GM21717 (cell line): ENCODE measurements at regions not wholly inside any gene's neighbourhood (a gene's known extent, or its start where the extent isn't known, plus 50 kb on each side); places are given as distances from the start of the nearest gene placed in this dataset.

Experiments
- ATAC-seq: cut with Tn5 transposase; IDR thresholded peaks from one replicate; pipeline ENCODE4 v1.9.1; 2021; ENCODE audit warnings: mild to moderate bottlenecking, moderate library complexity; ENCODE audit not compliant: unreplicated experiment

DNA sequence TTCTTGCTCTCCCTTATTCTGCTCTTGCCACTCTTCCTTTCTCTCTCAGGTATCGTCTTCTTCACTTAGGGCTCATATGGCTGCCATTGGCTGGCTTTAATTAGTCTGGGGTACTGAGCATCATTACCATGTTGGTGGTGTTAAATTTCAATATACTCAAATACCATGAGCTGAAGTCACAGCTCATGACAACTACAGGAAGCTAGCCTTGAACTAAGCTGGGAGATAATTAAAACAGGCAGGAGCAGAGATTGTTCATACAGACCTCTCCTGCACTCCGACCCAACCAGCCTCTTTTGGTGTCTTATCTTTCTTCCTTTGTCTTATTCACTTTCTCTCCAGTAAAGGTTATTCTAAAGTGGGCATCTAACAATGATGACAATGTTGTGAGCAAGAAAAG lies 130.9 kb upstream of the BLID start:
- no peak for ATAC-seq

- ATAC-seq, result no peak
Observed at GRCh38 chr11:122242731-122243130, 126.7 kb upstream of the BLID start.

- no peak for ATAC-seq
Observed at GRCh38 chr11:122241566-122241965, 125.6 kb upstream of the BLID start.

- no peak for ATAC-seq
Observed at GRCh38 chr11:122240638-122241037, 124.6 kb upstream of the BLID start.

GRCh38 chr11:122235615-122236014 lies 119.6 kb upstream of the BLID start:
- ATAC-seq, result no peak

GRCh38 chr11:122234780-122235179 lies 118.8 kb upstream of the BLID start:
- ATAC-seq, result no peak

GRCh38 chr11:122234257-122234656 lies 118.2 kb upstream of the BLID start:
- ATAC-seq, result no peak

GRCh38 chr11:122232985-122233384 lies 117.0 kb upstream of the BLID start:
- no peak for ATAC-seq

DNA sequence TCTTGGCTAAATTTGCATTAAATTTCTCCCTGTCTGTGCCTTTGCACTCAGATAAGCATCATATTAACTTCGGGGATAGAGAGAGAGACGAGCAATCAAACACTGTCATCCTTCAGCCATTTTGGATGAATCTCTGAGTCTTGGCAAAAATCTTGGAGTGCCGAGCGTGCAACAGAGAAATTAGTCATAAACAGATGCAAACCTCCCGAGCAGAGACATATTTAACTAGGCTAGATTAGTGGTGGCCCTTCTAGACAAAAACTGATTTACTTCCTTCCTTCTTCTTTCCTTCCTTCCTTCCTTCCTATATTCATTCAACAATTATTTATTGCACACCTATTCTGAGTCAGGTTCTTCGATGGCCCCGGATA lies 114.4 kb upstream of the BLID start:
- no peak for ATAC-seq

DNA sequence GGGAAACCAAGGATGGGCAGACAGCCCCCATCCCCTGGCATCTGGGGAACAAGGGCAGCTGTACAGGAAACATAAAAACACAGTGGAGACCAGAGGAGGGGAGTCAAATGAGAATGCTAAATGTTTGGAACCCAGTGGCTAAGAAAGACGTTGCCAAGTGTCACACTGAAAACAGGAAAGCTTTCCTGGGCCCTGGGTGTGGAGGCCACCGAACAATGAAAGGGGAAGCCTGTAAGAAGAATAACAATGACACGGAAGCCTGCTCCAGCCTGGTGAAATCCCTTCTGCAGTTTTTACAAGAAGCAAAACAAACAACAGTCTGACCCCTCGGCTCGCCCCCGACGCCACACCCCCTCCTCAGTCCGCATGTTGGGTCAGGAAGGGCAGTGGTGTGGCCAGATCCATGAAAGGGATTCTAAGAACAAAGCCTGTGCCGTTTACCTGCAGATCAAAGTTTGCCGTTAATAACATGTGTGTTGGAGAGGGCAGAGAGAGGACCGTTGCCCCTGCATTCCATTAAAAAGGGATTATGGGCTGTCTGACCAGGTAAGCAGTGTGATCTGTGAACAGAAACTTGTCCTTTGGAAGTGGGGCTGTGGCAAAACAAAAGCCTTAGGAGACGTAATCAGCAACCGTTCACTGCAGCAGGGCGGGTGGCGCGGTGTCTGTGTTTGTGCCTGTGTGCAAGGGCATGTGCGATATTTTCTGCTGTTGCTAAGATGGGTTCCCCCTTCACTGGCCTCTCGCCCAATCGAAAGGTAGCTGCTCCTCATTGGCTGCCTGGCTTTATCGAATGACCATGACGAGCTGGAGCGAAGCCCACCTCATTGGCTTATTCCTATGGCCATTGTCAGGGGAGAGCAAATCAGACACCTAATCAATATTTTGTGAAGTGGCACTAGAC lies 113.7 kb upstream of the BLID start:
- ATAC-seq, result no peak

- no peak for ATAC-seq
Observed at GRCh38 chr11:122229078-122229477, 113.1 kb upstream of the BLID start.

DNA sequence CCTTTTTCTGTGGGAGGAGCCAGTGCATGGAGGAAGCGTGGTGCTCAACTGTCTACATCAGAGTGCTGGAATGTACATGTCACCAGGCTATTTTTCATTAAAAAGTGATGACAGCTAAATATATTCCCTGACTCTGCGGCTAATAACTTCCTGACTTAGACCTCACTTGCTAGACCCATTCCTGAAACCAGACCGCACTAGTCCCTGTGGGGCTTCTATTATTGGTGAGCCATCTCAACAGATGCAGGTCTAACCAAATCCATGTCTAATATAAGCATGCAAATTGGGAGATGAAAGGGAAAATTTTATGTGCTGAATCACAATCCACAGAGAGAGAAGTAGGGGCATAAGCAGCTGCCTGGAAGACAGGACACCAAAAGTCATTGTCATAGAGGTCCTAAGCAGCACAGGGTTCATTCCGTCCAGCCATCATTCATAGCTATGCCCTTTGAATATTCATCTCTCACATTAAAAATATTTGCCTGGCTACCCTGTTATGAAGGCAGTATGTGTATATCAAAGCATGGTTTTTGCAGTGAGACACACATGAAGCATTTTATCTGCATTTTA lies 110.9 kb upstream of the BLID start:
- no peak for ATAC-seq

GRCh38 chr11:122224867-122225266 lies 108.9 kb upstream of the BLID start:
- ATAC-seq, result no peak

- no peak for ATAC-seq
Observed at GRCh38 chr11:122220321-122220720, 104.3 kb upstream of the BLID start.

- no peak for ATAC-seq
Observed at GRCh38 chr11:122219791-122220190, 103.8 kb upstream of the BLID start.

GRCh38 chr11:122215244-122215992 lies 99.4 kb upstream of the BLID start:
- no peak for ATAC-seq

DNA sequence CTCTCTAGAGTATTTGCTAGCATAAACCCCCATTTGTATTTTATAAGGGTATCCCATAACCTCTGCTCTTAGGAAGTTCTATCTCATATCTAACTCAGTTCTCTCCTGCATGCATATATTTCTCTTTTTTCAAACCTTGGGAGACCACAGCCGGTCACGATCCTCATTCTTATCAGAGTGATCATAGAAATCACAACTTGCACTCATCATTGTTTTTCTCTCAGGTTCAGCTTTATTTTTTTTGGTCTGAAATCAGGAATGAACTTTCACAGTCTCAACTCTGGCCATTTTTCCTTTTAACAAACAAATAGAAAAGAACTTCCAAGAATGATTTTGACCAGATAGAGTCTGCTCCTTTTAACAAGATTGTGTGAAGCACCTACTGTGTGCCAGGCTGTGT lies 98.6 kb upstream of the BLID start:
- ATAC-seq, result no peak

DNA sequence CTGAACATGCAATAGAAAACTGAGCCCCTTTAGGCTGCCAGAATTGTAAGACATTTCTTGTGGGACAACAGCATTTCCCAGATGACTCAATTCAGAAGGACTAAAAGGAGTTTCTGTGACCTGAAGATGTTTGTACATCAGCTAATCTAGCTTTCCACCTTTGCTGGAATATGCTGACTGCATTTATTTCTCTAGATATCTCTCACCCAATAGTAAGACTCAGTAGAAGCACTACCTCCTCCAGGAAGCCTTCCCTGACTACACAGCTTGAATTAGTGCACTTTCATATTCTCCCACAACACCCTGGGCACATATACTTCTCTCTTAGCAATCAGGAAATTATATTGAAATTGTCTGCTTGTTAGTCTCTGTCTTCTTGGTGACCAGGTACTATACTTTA lies 98.1 kb upstream of the BLID start:
- ATAC-seq, result no peak

DNA sequence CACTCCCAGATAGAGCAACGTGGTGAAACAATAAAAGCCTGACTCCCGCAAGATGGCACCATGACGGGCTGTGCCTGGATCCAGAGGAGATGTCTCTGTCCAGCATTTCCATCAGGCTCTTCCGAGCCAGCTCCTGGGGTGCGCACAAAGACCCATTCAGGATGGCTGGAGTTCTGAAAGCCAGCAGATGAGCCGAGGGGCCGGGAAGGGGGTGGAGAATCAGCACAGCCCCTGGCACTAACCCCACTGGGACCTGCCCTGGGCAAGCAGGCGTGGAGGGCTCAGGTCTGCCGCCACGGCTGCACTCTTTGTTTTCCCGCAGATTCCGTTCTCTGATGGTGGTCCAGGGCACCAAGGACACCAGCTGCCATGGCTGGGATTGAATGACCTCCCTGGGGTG lies 97.2 kb upstream of the BLID start:
- ATAC-seq, result no peak

DNA sequence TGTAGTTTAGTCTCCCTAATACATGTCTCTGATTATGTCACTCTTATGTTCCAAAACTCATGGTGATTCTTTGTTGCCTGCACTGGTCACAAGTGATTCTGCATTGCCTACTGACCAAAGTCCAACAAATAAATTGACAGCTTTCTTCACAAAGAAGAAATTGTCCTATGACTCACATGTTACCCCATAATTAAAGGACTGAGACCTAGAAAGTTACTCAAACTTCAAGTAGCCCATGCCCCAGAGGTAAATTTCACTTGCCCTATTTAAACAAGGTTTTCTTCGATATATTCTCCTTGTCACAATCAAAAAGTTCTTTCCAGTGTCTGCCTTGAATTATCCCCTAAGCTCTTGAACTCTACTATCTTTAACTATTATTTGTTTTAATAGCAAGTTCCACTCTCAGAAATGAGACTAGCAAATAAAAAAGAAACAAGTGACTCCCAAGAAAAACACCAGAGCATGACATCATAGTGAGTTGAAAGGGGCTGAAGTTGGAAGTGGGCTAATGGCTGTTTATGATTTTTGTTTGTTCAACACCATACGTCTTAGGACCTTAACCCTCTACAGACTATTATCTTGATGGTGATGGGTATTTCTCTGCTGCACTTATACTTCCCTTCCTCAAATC lies 94.5 kb upstream of the BLID start:
- no peak for ATAC-seq

- no peak for ATAC-seq
Observed at GRCh38 chr11:122209619-122210366, 93.8 kb upstream of the BLID start.
